NCI-H146 treated with DMSO at 0.1 percent for 48 hours (cell line): ENCODE measurements at regions not wholly inside any gene's neighbourhood (a gene's known extent, or its start where the extent isn't known, plus 50 kb on each side); places are given as distances from the start of the nearest gene placed in this dataset.
"Not testable (repeated sequence)": the region's sequence is repeated elsewhere in the genome, so short reads cannot be mapped to it uniquely, and the experiment has no call there.

Experiments
- DNase-seq: peaks from one replicate; lab custom pipeline; 2025; ENCODE audit not compliant: unreplicated experiment; lab: John Stamatoyannopoulos, UW

- DNase-seq, result no peak
Measured at GRCh38 chr5:7207979-7208378, 188.0 kb upstream of the ADCY2 start.

- DNase-seq, result no peak
Measured at GRCh38 chr5:7208938-7209337, 187.0 kb upstream of the ADCY2 start.

- no peak for DNase-seq
Measured at GRCh38 chr5:7209658-7210057, 186.3 kb upstream of the ADCY2 start.

GRCh38 chr5:7210549-7210948 lies 185.4 kb upstream of the ADCY2 start:
- DNase-seq, result no peak

- no peak for DNase-seq
Measured at GRCh38 chr5:7213525-7213924, 182.4 kb upstream of the ADCY2 start.

GRCh38 chr5:7214906-7215416 lies 181.0 kb upstream of the ADCY2 start:
- DNase-seq, result no peak

GRCh38 chr5:7218141-7218540 lies 177.8 kb upstream of the ADCY2 start:
- DNase-seq, result no peak

- no peak for DNase-seq
Measured at GRCh38 chr5:7220156-7220555, 175.8 kb upstream of the ADCY2 start.

GRCh38 chr5:7221041-7221440 lies 174.9 kb upstream of the ADCY2 start:
- no peak for DNase-seq

- DNase-seq, result no peak
Measured at GRCh38 chr5:7225826-7226225, 170.1 kb upstream of the ADCY2 start.

- DNase-seq, result no peak
Measured at GRCh38 chr5:7242118-7242710, 153.7 kb upstream of the ADCY2 start.

- no peak for DNase-seq
Measured at GRCh38 chr5:7244208-7244607, 151.7 kb upstream of the ADCY2 start.

- DNase-seq, result no peak
Measured at GRCh38 chr5:7245121-7245651, 150.8 kb upstream of the ADCY2 start.

GRCh38 chr5:7246287-7246686 lies 149.7 kb upstream of the ADCY2 start:
- no peak for DNase-seq

- no peak for DNase-seq
Measured at GRCh38 chr5:7250004-7250403, 145.9 kb upstream of the ADCY2 start.

- DNase-seq, result no peak
Measured at GRCh38 chr5:7250611-7251010, 145.3 kb upstream of the ADCY2 start.

- DNase-seq, result no peak
Measured at GRCh38 chr5:7251132-7251531, 144.8 kb upstream of the ADCY2 start.

GRCh38 chr5:7261049-7261448 lies 134.9 kb upstream of the ADCY2 start:
- DNase-seq, result no peak

GRCh38 chr5:7261900-7262299 lies 134.0 kb upstream of the ADCY2 start:
- DNase-seq, result no peak

- DNase-seq, result not testable (repeated sequence)
Measured at GRCh38 chr5:7263398-7264015, 132.4 kb upstream of the ADCY2 start.

GRCh38 chr5:7265776-7266175 lies 130.2 kb upstream of the ADCY2 start:
- not testable (repeated sequence) for DNase-seq

- DNase-seq, result not testable (repeated sequence)
Measured at GRCh38 chr5:7268722-7269121, 127.2 kb upstream of the ADCY2 start.
